Stomach smooth muscle (tissue), 2 donors: ENCODE measurements at regions not wholly inside any gene's neighbourhood (a gene's known extent, or its start where the extent isn't known, plus 50 kb on each side); places are given as distances from the start of the nearest gene placed in this dataset.
"Not testable (repeated sequence)": the region's sequence is repeated elsewhere in the genome, so short reads cannot be mapped to it uniquely, and the experiment has no call there.

Source experiments
- H3K27ac ChIP-seq: one replicate; pipeline ENCODE4 v1.7.0; 2013; ENCODE audit warnings: mild to moderate bottlenecking, low read length, inconsistent platforms
- H3K27me3 ChIP-seq, 2 donors: one replicate each; pipeline ENCODE4 v1.7.0; 2013; ENCODE audit warnings: low read length in 2 of 2; ENCODE audit not compliant: insufficient read depth in 2 of 2, control insufficient read depth in 1 of 2
- H3K36me3 ChIP-seq, 2 donors: one replicate each; pipeline ENCODE4 v1.7.0; 2013; ENCODE audit warnings: low read length in 2 of 2; ENCODE audit not compliant: control insufficient read depth in 2 of 2, insufficient read depth in 2 of 2
- H3K4me1 ChIP-seq: one replicate; pipeline ENCODE4 v1.7.0; 2013; ENCODE audit warnings: low read length; ENCODE audit not compliant: control insufficient read depth, insufficient read depth
- H3K4me3 ChIP-seq, 2 donors: one replicate each; pipeline ENCODE4 v1.7.0; 2013; ENCODE audit warnings: low read length in 2 of 2
- H3K9ac ChIP-seq, 2 donors: one replicate each; pipeline ENCODE4 v1.7.0; 2013; ENCODE audit warnings: low read length in 2 of 2, mild to moderate bottlenecking in 1 of 2
- H3K9me3 ChIP-seq, 2 donors: one replicate each; pipeline ENCODE4 v1.7.0; 2013; ENCODE audit warnings: low read length in 2 of 2; ENCODE audit not compliant: control insufficient read depth in 2 of 2
- donor health status: healthy.
- donor health status: Pancreatic carcinoma.

GRCh38 chr19:29154163-29154562 is 58.8 kb downstream of the UQCRFS1 start:
- Histone ChIP-seq H3K9ac (no peak overlapping the region), H3K9me3 (peaks cover 14 to 16% of the 10 kb centered on the region in 2 donors), H3K27ac (no peak overlapping the region), H3K27me3 (no peaks in the 10 kb centered on the region), H3K4me1 (no peaks in the 10 kb centered on the region), H3K36me3 (no peaks in the 10 kb centered on the region), H3K4me3 (no peak overlapping the region)

GRCh38 chr19:29145756-29146155 is 67.2 kb downstream of the UQCRFS1 start:
- H3K9ac ChIP-seq = no peak overlapping the region
- H3K4me3 ChIP-seq = no peak overlapping the region
- H3K4me1 ChIP-seq = no peaks in the 10 kb centered on the region
- peaks cover 3 to 4% of the 10 kb centered on the region in 2 donors for H3K9me3 ChIP-seq
- H3K27ac ChIP-seq = no peak overlapping the region
- H3K27me3 ChIP-seq = no peaks in the 10 kb centered on the region
- H3K36me3 ChIP-seq = no peaks in the 10 kb centered on the region

- no peak overlapping the region for H3K27ac ChIP-seq
- no peak overlapping the region for H3K4me3 ChIP-seq
- H3K9me3 ChIP-seq = peaks cover 22 to 23% of the 10 kb centered on the region in 2 donors
- no peak overlapping the region for H3K9ac ChIP-seq
- H3K27me3 ChIP-seq = no peaks in the 10 kb centered on the region
- H3K4me1 ChIP-seq = no peaks in the 10 kb centered on the region
- no peaks in the 10 kb centered on the region for H3K36me3 ChIP-seq
Observed at GRCh38 chr19:29143183-29143582, 69.8 kb downstream of the UQCRFS1 start.

GRCh38 chr19:29139227-29139626 is 73.7 kb downstream of the UQCRFS1 start:
- Histone ChIP-seq H3K9ac (no peak overlapping the region), H3K4me1 (no peaks in the 10 kb centered on the region), H3K36me3 (no peaks in the 10 kb centered on the region), H3K27me3 (no peaks in the 10 kb centered on the region), H3K4me3 (no peak overlapping the region), H3K27ac (no peak overlapping the region), H3K9me3 (peaks cover 22 to 23% of the 10 kb centered on the region in 2 donors)

- not testable (repeated sequence) for H3K4me3 ChIP-seq, H3K36me3 ChIP-seq, H3K27ac ChIP-seq, H3K9ac ChIP-seq, H3K27me3 ChIP-seq, H3K4me1 ChIP-seq
- peaks cover 22 to 23% of the 10 kb centered on the region in 2 donors for H3K9me3 ChIP-seq
Observed at GRCh38 chr19:29138206-29138605, 74.7 kb downstream of the UQCRFS1 start.

- Histone ChIP-seq H3K27ac (no peak overlapping the region), H3K9me3 (peaks cover 4 to 6% of the 10 kb centered on the region in 2 donors), H3K27me3 (peaks cover 3 to 5% of the 10 kb centered on the region in 2 donors), H3K4me1 (no peaks in the 10 kb centered on the region), H3K4me3 (no peak overlapping the region), H3K9ac (no peak overlapping the region), H3K36me3 (no peaks in the 10 kb centered on the region)
Observed at GRCh38 chr19:29131456-29131855, 81.5 kb downstream of the UQCRFS1 start.

- H3K9me3 ChIP-seq = peaks cover 4 to 6% of the 10 kb centered on the region in 2 donors
- H3K4me1 ChIP-seq = no peaks in the 10 kb centered on the region
- no peak overlapping the region for H3K27ac ChIP-seq
Observed at GRCh38 chr19:29129148-29129547, 83.8 kb downstream of the UQCRFS1 start.

GRCh38 chr19:29128203-29128602 is 84.7 kb downstream of the UQCRFS1 start:
- no peak overlapping the region for H3K4me3 ChIP-seq
- peaks cover 3 to 9% of the 10 kb centered on the region in 2 donors for H3K27me3 ChIP-seq
- H3K27ac ChIP-seq = no peak overlapping the region
- no peaks in the 10 kb centered on the region for H3K4me1 ChIP-seq
- H3K9me3 ChIP-seq = peaks cover 4 to 6% of the 10 kb centered on the region in 2 donors
- no peaks in the 10 kb centered on the region for H3K36me3 ChIP-seq
- no peak overlapping the region for H3K9ac ChIP-seq

More at GRCh38 chr19:29129148-29129547, 83.8 kb downstream of the UQCRFS1 start:
- H3K27me3 ChIP-seq = peaks cover 3 to 9% of the 10 kb centered on the region in 2 donors
- H3K36me3 ChIP-seq = no peaks in the 10 kb centered on the region
- H3K4me3 ChIP-seq = no peak overlapping the region
- no peak overlapping the region for H3K9ac ChIP-seq

GRCh38 chr19:29122185-29122584 is 90.8 kb downstream of the UQCRFS1 start:
- H3K4me1 ChIP-seq = no peaks in the 10 kb centered on the region

GRCh38 chr19:29121684-29122083 is 91.3 kb downstream of the UQCRFS1 start:
- Histone ChIP-seq H3K27me3 (peaks cover 0 to 4% of the 10 kb centered on the region in 2 donors), H3K36me3 (no peaks in the 10 kb centered on the region), H3K9ac (no peak overlapping the region), H3K4me3 (no peak overlapping the region), H3K27ac (no peak overlapping the region), H3K4me1 (no peaks in the 10 kb centered on the region), H3K9me3 (no peaks in the 10 kb centered on the region)

More at GRCh38 chr19:29122185-29122584, 90.8 kb downstream of the UQCRFS1 start:
- Histone ChIP-seq H3K27me3 (peaks cover 0 to 4% of the 10 kb centered on the region in 2 donors), H3K9me3 (no peaks in the 10 kb centered on the region), H3K4me3 (no peak overlapping the region), H3K27ac (no peak overlapping the region), H3K9ac (no peak overlapping the region), H3K36me3 (no peaks in the 10 kb centered on the region)

- no peaks in the 10 kb centered on the region for H3K36me3 ChIP-seq
- H3K27me3 ChIP-seq = no peaks in the 10 kb centered on the region
- no peak overlapping the region for H3K9ac ChIP-seq
- H3K4me1 ChIP-seq = no peaks in the 10 kb centered on the region
- no peak overlapping the region for H3K27ac ChIP-seq
- no peaks in the 10 kb centered on the region for H3K9me3 ChIP-seq
- no peak overlapping the region for H3K4me3 ChIP-seq
Observed at GRCh38 chr19:29120466-29120865, 92.5 kb downstream of the UQCRFS1 start.
